ENCODE measurements at regions not wholly inside any gene's neighbourhood (a gene's known extent, or its start where the extent isn't known, plus 50 kb on each side); places are given as distances from the start of the nearest gene placed in this dataset.

GRCh38 chr13:37306778-37307544 lies 201.5 kb upstream of the CSNK1A1L start:
- TF ChIP-seq, protein P1, sequence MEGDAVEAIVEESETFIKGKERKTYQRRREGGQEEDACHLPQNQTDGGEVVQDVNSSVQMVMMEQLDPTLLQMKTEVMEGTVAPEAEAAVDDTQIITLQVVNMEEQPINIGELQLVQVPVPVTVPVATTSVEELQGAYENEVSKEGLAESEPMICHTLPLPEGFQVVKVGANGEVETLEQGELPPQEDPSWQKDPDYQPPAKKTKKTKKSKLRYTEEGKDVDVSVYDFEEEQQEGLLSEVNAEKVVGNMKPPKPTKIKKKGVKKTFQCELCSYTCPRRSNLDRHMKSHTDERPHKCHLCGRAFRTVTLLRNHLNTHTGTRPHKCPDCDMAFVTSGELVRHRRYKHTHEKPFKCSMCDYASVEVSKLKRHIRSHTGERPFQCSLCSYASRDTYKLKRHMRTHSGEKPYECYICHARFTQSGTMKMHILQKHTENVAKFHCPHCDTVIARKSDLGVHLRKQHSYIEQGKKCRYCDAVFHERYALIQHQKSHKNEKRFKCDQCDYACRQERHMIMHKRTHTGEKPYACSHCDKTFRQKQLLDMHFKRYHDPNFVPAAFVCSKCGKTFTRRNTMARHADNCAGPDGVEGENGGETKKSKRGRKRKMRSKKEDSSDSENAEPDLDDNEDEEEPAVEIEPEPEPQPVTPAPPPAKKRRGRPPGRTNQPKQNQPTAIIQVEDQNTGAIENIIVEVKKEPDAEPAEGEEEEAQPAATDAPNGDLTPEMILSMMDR (conservative IDR thresholded peaks at IDR 0.05 in 1 of 2, IDR thresholded peaks at IDR 0.05 in 1 of 2; ENCODE audit: low read depth in 1 of 2, low read length in 2 of 2) = no peak
- TF ChIP-seq EZH2 (IDR thresholded peaks at IDR 0.05; ENCODE audit: low read length, missing control alignments) = no peak

Data from fibroblast of lung (primary cell).